Psoas muscle (tissue), 7 donors: ENCODE measurements at regions not wholly inside any gene's neighbourhood (a gene's known extent, or its start where the extent isn't known, plus 50 kb on each side); places are given as distances from the start of the nearest gene placed in this dataset.
"Not testable (repeated sequence)": the region's sequence is repeated elsewhere in the genome, so short reads cannot be mapped to it uniquely, and the experiment has no call there.

Experiments
- ATAC-seq, 4 donors: fragments of 200-7000 bp; cut with Tn5 transposase; one replicate each; pipeline ENCODE4 v1.9.1; 2020; ENCODE audit warnings: moderate library complexity in 3 of 4, mild to moderate bottlenecking in 2 of 4
- DNase-seq, 2 donors: peaks; one replicate each; pipeline ENCODE4 v3.0.0-alpha.2; 2020
- H3K27ac ChIP-seq: fragments of 200-600 bp; one replicate; pipeline ENCODE4 v1.8.0; 2022
- H3K27me3 ChIP-seq, 3 donors: fragments of 200-600 bp in 1 of 3; one replicate each; pipeline versions ENCODE4 v1.6.1 to v1.8.0; 2013 to 2022; ENCODE audit warnings: low read length in 2 of 3, mild to moderate bottlenecking in 2 of 3, moderate library complexity in 1 of 3; ENCODE audit not compliant: insufficient read depth in 3 of 3
- H3K36me3 ChIP-seq, 2 donors: fragments of 200-600 bp in 1 of 2; one replicate each; pipeline versions ENCODE4 v1.6.1 to v1.8.0; 2013 to 2022; ENCODE audit warnings: low read depth in 1 of 2, mild to moderate bottlenecking in 1 of 2, moderate library complexity in 1 of 2; ENCODE audit not compliant: insufficient read depth in 1 of 2
- H3K4me1 ChIP-seq: fragments of 200-600 bp; one replicate; pipeline ENCODE4 v1.8.0; 2022
- H3K4me3 ChIP-seq: fragments of 200-600 bp; one replicate; pipeline ENCODE4 v1.8.0; 2022; ENCODE audit warnings: mild to moderate bottlenecking
- H3K9me3 ChIP-seq: fragments of 200-600 bp; one replicate; pipeline ENCODE4 v1.8.0; 2022
- CTCF ChIP-seq: fragments of 200-600 bp; IDR thresholded peaks from one replicate; pipeline ENCODE4 v1.8.0; 2022; ENCODE audit warnings: antibody characterized with exemption
- WGBS, 3 donors: extraction: QIAGEN DNeasy Blood & Tissue Kit; methylation state at CpG; one replicate each; pipeline versions ENCODE4 v1.1.6 to v1.1.7; 2013; 5-methylcytosine and 5-hydroxymethylcytosine counted together
- intact Hi-C, 2 donors: fragments of 100-400 bp; cut with DNase I; formaldehyde crosslinking; loops; one replicate each; pipeline versions ENCODE4 v1.11.0 to v1.14.2; 2022
- donor health status: healthy with polysubstance abuse.
- donor health status: DM: no; HTN: no; CAD: no; lungs with moderate emphysema.
- donor health status: Bipolar disorder and iron deficiency.
- donor health status: healthy.
- donor health status: DM: yes; HTN: yes; CAD: no.
- donor health status: DM: no; HTN: no; CAD: no.
- donor health status: DM: yes; HTN: yes; CAD: no.

DNA sequence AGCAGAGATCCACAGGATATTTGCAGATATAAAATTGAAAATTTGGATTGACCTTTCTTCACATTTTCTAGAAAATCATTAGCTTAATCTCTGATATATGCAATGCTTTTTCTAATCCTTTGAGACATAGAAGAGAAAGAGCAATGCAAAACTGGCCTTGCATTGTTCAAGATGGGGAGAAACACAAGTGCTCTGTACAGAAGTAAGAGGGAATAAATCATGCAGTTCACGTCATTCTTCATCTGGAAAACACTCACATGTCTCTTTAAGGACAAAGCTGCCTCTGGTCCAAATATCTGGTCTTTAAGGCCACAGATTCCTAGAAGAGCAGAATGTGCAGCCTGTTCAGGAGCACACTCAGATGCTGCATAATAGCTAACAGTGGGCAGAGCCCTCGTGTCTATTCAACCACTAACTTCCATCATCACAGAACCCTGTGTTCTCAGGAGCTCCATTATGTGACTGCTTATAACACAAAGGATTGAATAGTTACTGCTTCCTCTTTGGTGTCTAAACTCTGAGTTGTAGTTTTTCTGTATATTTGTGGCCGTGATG lies 277.5 kb downstream of the PLK2 start:
- no peak for TF ChIP-seq CTCF
- no peaks in the 10 kb centered on the region for H3K27me3 ChIP-seq
- no peaks in the 10 kb centered on the region for H3K9me3 ChIP-seq
- no peak overlapping the region for H3K27ac ChIP-seq
- H3K36me3 ChIP-seq = no peaks in the 10 kb centered on the region
- WGBS, 3 donors = 56 to 71% (median 62%) methylated on average over 3 of the region's 3 CpGs
- DNase-seq (no peak), ATAC-seq (no peak)
- H3K4me3 ChIP-seq = no peak overlapping the region
- intact Hi-C loops = no loop called here
- no peaks in the 10 kb centered on the region for H3K4me1 ChIP-seq

DNA sequence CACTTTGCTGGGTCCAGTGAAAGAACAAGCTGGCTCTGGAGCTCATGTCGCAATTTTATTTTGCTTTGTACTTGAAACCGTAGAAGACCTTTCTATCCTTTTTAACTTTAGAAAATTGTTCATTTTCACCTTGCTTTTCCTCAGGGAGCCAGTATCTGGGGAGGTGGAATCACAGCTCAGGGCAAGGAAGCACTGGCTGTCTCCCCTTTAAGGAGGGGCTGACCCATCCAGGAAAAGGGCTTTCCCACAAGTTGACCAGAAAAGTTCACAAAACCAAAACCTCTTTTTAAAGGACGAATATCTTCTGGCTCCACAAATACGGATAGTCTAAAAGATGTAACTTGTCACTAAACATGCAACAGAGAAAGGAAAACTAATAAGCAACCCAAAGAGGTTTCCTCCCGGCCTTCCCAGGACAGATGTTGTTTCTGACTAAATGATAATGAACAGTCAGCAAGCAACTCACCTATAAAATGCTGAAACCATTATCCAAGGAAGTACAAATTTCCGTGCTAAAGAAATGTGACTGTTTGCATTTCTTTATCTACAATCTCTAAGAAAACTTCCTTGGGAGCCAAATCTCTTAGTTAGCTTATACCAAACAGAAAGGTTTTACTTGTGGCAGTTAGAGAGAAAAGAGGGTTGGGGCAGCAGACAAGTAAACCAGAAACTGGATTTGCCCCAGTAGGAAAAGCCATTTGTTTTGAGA lies 278.2 kb downstream of the PLK2 start:
- WGBS, 3 donors = 60 to 78% (median 67%) methylated on average over 6 of the region's 6 CpGs
- ATAC-seq = no peak
- no peak overlapping the region for H3K27ac ChIP-seq

DNA sequence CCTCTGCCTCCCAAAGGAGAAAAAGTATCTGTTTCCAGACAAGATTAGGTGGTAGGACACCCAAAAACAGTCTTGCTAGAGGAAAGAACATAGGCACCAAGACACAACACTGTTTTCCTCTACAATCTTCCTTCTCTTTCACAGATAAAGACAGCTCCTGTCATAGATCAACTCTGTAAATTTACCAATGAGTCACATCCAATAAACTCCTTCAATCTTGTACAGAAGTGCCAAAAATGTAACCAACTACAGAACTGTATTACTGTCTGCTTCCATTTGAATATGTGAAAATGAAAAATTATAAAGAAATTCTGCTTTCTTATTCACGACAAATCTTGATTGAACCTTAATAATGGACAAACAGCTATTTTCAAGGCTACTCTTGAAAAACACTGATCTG lies 286.9 kb downstream of the PLK2 start:
- no peaks in the 10 kb centered on the region for H3K36me3 ChIP-seq
- no peaks in the 10 kb centered on the region for H3K4me1 ChIP-seq
- ATAC-seq (no peak), DNase-seq (no peak)
- 94 to 98% (median 97%) methylated on average over 1 of the region's 1 CpG for WGBS, 3 donors
- H3K4me3 ChIP-seq = no peak overlapping the region
- H3K27ac ChIP-seq = no peak overlapping the region
- intact Hi-C loops = no loop called here
- no peaks in the 10 kb centered on the region for H3K9me3 ChIP-seq
- TF ChIP-seq CTCF = no peak
- no peaks in the 10 kb centered on the region for H3K27me3 ChIP-seq

More for the DNA sequence above, 278.2 kb downstream of the PLK2 start:
- intact Hi-C loops = no loop called here
- Histone ChIP-seq H3K4me3 (no peak overlapping the region), H3K36me3 (no peaks in the 10 kb centered on the region), H3K27me3 (no peaks in the 10 kb centered on the region), H3K4me1 (no peaks in the 10 kb centered on the region), H3K9me3 (no peaks in the 10 kb centered on the region)
- no peak for DNase-seq
- TF ChIP-seq CTCF = no peak

- no peak overlapping the region for H3K27ac ChIP-seq
- no peak overlapping the region for H3K4me3 ChIP-seq
- no peaks in the 10 kb centered on the region for H3K27me3 ChIP-seq
- H3K4me1 ChIP-seq = no peaks in the 10 kb centered on the region
- ATAC-seq (no peak), DNase-seq (no peak)
- TF ChIP-seq CTCF = no peak
- intact Hi-C loops = no loop called here
- 86 to 88% (median 87%) methylated on average over 3 of the region's 3 CpGs for WGBS, 3 donors
- H3K36me3 ChIP-seq = no peaks in the 10 kb centered on the region
- H3K9me3 ChIP-seq = no peaks in the 10 kb centered on the region
These were observed 294.7 kb downstream of the PLK2 start for GRCh38 chr5:58165152-58165551.

- ATAC-seq, H3K27ac ChIP-seq, H3K36me3 ChIP-seq, intact Hi-C loops, H3K4me1 ChIP-seq, DNase-seq, H3K9me3 ChIP-seq, H3K27me3 ChIP-seq, H3K4me3 ChIP-seq: not testable (repeated sequence)
- WGBS, 3 donors = 84 to 93% (median 89%) methylated on average over 5 to 6 of the region's 6 CpGs
These were observed 298.0 kb downstream of the PLK2 start for GRCh38 chr5:58161889-58162288.
